Endodermal cell (in vitro differentiated cells): ENCODE measurements at regions not wholly inside any gene's neighbourhood (a gene's known extent, or its start where the extent isn't known, plus 50 kb on each side); places are given as distances from the start of the nearest gene placed in this dataset.

Source experiments
- DNase-seq: peaks from one replicate; pipeline ENCODE4 v3.0.0-alpha.2; 2017
- H3K27ac ChIP-seq: 2 replicates; pipeline ENCODE4 v1.5.1; 2013; ENCODE audit warnings: mild to moderate bottlenecking, low read depth, low read length, moderate library complexity
- H3K27me3 ChIP-seq: 2 replicates; pipeline ENCODE4 v1.6.1; 2013; ENCODE audit warnings: mild to moderate bottlenecking, low read length, moderate library complexity; ENCODE audit not compliant: insufficient read depth, control insufficient read depth, poor library complexity, severe bottlenecking
- H3K36me3 ChIP-seq: 2 replicates; pipeline ENCODE4 v1.7.0; 2013; ENCODE audit warnings: mild to moderate bottlenecking, low read length, moderate library complexity; ENCODE audit not compliant: control insufficient read depth, insufficient read depth
- H3K4me1 ChIP-seq: one replicate; pipeline ENCODE4 v1.7.0; 2013; ENCODE audit warnings: low read length; ENCODE audit not compliant: control insufficient read depth, insufficient read depth
- H3K4me3 ChIP-seq: 2 replicates; pipeline ENCODE4 v1.5.1; 2013; ENCODE audit warnings: mild to moderate bottlenecking, low read length, moderate library complexity
- H3K9ac ChIP-seq: 2 replicates; pipeline ENCODE4 v1.6.1; 2013; ENCODE audit warnings: mild to moderate bottlenecking, low read length, moderate library complexity; ENCODE audit not compliant: poor library complexity, severe bottlenecking; ENCODE audit errors: extremely low read depth
- H3K9me3 ChIP-seq: 2 replicates; pipeline ENCODE4 v1.6.1; 2013; ENCODE audit warnings: mild to moderate bottlenecking, low read length, moderate library complexity; ENCODE audit not compliant: control insufficient read depth
- H3K27ac Mint-ChIP-seq: 2 replicates; pipeline ENCODE4 v1.8.0; 2020; ENCODE audit warnings: mixed read lengths
- H3K27me3 Mint-ChIP-seq: 2 replicates; pipeline ENCODE4 v1.8.0; 2021; ENCODE audit warnings: mild to moderate bottlenecking, mixed read lengths; ENCODE audit not compliant: insufficient read depth
- H3K36me3 Mint-ChIP-seq: 2 replicates; pipeline ENCODE4 v1.8.0; 2020; ENCODE audit warnings: low read depth, mixed read lengths
- H3K4me1 Mint-ChIP-seq: 2 replicates; pipeline ENCODE4 v1.8.0; 2020; ENCODE audit warnings: mixed read lengths
- H3K4me3 Mint-ChIP-seq: 2 replicates; pipeline ENCODE4 v1.8.0; 2020; ENCODE audit warnings: mild to moderate bottlenecking, moderate library complexity, mixed read lengths
- H3K9me3 Mint-ChIP-seq: 2 replicates; pipeline ENCODE4 v1.8.0; 2020; ENCODE audit warnings: mild to moderate bottlenecking, mixed read lengths
- WGBS, 2 experiments: methylation state at CpG; one replicate each; pipeline versions ENCODE4 v1.1.5 to v1.1.7; 2013; ENCODE audit warnings: missing lambda C conversion rate in 2 of 2, mixed read lengths in 1 of 2; ENCODE audit not compliant: insufficient coverage in 1 of 2, insufficient read length in 1 of 2; 5-methylcytosine and 5-hydroxymethylcytosine counted together
- TF ChIP-seq, protein P1 (sequence below): fragments of 200-600 bp; sonication (generic); conservative IDR thresholded peaks from 2 replicates; pipeline ENCODE4 v1.5.0; 2021; ENCODE audit warnings: antibody characterized with exemption, mild to moderate bottlenecking

DNA sequence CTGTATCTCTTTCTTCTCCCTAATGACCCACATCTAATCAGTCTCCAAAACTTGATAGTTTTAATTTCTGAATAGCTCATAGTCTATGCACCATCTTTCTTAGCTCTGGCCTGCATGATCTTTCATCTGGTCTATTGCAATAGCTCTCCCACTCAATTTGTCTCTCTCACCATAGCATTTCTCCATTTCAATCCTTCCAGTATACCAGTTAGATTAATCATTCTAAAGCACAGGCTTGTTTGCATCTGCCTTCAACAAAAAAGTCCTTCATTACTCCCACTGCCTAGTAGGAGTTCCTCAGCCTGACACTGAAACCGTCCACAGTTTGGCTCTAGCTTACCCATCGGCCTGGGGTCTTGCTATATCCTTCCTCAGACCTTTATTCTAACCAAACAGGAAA, 344.9 kb downstream of the ENC1 start:
- 90 to 93% methylated on average over 2 of the region's 2 CpGs for WGBS, 2 experiments
- no peaks in the 10 kb centered on the region for H3K36me3 Mint-ChIP-seq
- H3K4me3 Mint-ChIP-seq = no peak overlapping the region

DNA sequence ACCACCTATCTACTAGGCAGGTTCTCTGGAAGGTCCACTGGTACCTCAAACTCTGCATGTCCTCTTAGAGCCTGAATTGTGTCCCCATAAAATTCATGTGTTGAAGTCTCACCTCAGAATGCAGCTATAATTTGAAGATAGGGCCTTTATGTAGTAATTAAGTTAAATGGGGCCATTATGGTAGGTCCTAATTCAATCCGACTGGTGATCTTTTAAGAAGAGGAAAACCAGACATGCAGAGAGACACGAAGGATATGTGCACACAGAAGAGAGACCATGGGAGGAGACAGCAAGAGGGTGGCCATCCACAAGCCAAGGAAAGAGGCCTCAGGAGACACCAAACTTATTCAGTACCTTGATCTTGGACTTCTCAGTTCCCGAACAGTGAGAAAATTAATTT, 345.4 kb downstream of the ENC1 start:
- H3K27me3 ChIP-seq = no peaks in the 10 kb centered on the region
- TF ChIP-seq, protein P1, sequence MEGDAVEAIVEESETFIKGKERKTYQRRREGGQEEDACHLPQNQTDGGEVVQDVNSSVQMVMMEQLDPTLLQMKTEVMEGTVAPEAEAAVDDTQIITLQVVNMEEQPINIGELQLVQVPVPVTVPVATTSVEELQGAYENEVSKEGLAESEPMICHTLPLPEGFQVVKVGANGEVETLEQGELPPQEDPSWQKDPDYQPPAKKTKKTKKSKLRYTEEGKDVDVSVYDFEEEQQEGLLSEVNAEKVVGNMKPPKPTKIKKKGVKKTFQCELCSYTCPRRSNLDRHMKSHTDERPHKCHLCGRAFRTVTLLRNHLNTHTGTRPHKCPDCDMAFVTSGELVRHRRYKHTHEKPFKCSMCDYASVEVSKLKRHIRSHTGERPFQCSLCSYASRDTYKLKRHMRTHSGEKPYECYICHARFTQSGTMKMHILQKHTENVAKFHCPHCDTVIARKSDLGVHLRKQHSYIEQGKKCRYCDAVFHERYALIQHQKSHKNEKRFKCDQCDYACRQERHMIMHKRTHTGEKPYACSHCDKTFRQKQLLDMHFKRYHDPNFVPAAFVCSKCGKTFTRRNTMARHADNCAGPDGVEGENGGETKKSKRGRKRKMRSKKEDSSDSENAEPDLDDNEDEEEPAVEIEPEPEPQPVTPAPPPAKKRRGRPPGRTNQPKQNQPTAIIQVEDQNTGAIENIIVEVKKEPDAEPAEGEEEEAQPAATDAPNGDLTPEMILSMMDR = no peak
- DNase-seq = no peak
- no peaks in the 10 kb centered on the region for H3K9me3 ChIP-seq
- H3K9me3 Mint-ChIP-seq = no peaks in the 10 kb centered on the region
- no peaks in the 10 kb centered on the region for H3K36me3 ChIP-seq
- H3K36me3 Mint-ChIP-seq = no peaks in the 10 kb centered on the region
- no peaks in the 10 kb centered on the region for H3K4me1 Mint-ChIP-seq
- H3K4me3 ChIP-seq = no peak overlapping the region
- no peak overlapping the region for H3K4me3 Mint-ChIP-seq
- H3K27ac ChIP-seq = no peak overlapping the region
- H3K9ac ChIP-seq = no peak overlapping the region
- H3K27ac Mint-ChIP-seq = no peak overlapping the region
- WGBS, 2 experiments = 93% methylated on average over 3 of the region's 3 CpGs
- H3K4me1 ChIP-seq = no peaks in the 10 kb centered on the region
- peaks cover 2% of the 10 kb centered on the region for H3K27me3 Mint-ChIP-seq

More for the DNA sequence above, 344.9 kb downstream of the ENC1 start:
- Histone ChIP-seq H3K27me3 (no peaks in the 10 kb centered on the region), H3K9me3 (no peaks in the 10 kb centered on the region), H3K4me1 (no peaks in the 10 kb centered on the region), H3K36me3 (no peaks in the 10 kb centered on the region), H3K4me3 (no peak overlapping the region), H3K27ac (no peak overlapping the region), H3K9ac (no peak overlapping the region)
- no peaks in the 10 kb centered on the region for H3K9me3 Mint-ChIP-seq
- TF ChIP-seq, protein P1 = no peak
- no peak for DNase-seq
- H3K27me3 Mint-ChIP-seq = peaks cover 2% of the 10 kb centered on the region
- H3K4me1 Mint-ChIP-seq = no peaks in the 10 kb centered on the region
- H3K27ac Mint-ChIP-seq = no peak overlapping the region

DNA sequence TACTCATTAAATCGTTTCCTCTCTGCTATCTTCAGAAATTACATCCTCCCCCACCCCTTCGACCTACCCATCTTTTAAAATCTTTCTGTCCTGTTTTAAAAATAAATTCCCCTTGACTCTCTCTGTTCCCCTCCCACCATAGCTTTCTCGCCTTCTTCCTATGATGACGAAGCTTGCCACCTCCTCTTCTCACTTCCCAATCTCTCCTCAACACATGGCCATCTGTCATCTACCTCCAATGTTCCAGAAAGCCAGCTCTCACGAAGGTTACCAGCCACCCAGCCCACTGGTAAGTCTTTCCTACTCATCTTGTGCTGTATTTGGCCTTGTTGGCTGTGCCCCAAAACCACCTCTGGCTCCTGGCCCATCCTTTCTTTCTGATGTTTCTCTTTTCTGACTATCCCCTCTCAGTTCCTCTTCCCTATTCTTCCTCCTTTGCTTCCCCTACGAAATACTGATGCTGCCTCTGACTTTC, 346.3 kb downstream of the ENC1 start:
- no peak for DNase-seq
- no peak overlapping the region for H3K27ac ChIP-seq
- no peaks in the 10 kb centered on the region for H3K9me3 ChIP-seq
- Mint-ChIP-seq H3K9me3 (no peaks in the 10 kb centered on the region), H3K27me3 (peaks cover 2% of the 10 kb centered on the region), H3K27ac (no peak overlapping the region), H3K4me3 (no peak overlapping the region), H3K36me3 (no peaks in the 10 kb centered on the region), H3K4me1 (no peaks in the 10 kb centered on the region)
- H3K4me1 ChIP-seq = no peaks in the 10 kb centered on the region
- no peaks in the 10 kb centered on the region for H3K36me3 ChIP-seq
- H3K4me3 ChIP-seq = no peak overlapping the region
- H3K9ac ChIP-seq = no peak overlapping the region
- no peaks in the 10 kb centered on the region for H3K27me3 ChIP-seq
- 89 to 92% methylated on average over 6 of the region's 6 CpGs for WGBS, 2 experiments
- TF ChIP-seq, protein P1 = no peak
